Heart left ventricle (tissue), 13 donors: ENCODE measurements at regions not wholly inside any gene's neighbourhood (a gene's known extent, or its start where the extent isn't known, plus 50 kb on each side); places are given as distances from the start of the nearest gene placed in this dataset.

Experiments used
- POLR2A ChIP-seq, 2 donors: fragments of 450-650 bp; IDR thresholded peaks; one replicate each; pipeline ENCODE4 v1.6.1; 2017; ENCODE audit warnings: antibody characterized with exemption in 2 of 2, mild to moderate bottlenecking in 2 of 2, moderate library complexity in 2 of 2
- TF ChIP-seq, protein P1 (sequence below), 12 donors: fragments of 200-600 bp; sonication (generic) in 4 of 12; IDR thresholded peaks; one replicate each; pipeline versions ENCODE4 v1.5.0 to v1.8.0; 2018 to 2022; ENCODE audit warnings: antibody characterized with exemption in 12 of 12, mild to moderate bottlenecking in 5 of 12
- donor health status: ischemic (EF 13 %, LVEDD 7.1; RV severe dilation, severe dysfunction).
- donor health status: DM: no; HTN: yes; CAD: no.
- donor health status: DM: no; HTN: no; CAD: no.
- donor health status: ischemic (EF 25% LVEDD 6.9; RV normal size, moderate dysfunction).
- donor health status: ischemic (EF 25% LVEDD 5.7; RV mildly dilated, moderate dysfunction).
- donor health status: ischemic (EF 35%, LVEDD 5.7; RV mildly dilated, moderate dysfunction).
- donor health status: nonischemic (EF 11% LVEDD 7.7; RV severe dilation, severe dysfunction).
- donor health status: DM: yes; HTN: yes; CAD: no.
- donor health status: PGD.
- donor health status: ischemic (EF 29% LVEDD 5.4; RV normal size, mild dysfunction).
- donor health status: nonischemic (EF 23%, LVEDD 6.1; RV moderate dilation, normal function).

DNA sequence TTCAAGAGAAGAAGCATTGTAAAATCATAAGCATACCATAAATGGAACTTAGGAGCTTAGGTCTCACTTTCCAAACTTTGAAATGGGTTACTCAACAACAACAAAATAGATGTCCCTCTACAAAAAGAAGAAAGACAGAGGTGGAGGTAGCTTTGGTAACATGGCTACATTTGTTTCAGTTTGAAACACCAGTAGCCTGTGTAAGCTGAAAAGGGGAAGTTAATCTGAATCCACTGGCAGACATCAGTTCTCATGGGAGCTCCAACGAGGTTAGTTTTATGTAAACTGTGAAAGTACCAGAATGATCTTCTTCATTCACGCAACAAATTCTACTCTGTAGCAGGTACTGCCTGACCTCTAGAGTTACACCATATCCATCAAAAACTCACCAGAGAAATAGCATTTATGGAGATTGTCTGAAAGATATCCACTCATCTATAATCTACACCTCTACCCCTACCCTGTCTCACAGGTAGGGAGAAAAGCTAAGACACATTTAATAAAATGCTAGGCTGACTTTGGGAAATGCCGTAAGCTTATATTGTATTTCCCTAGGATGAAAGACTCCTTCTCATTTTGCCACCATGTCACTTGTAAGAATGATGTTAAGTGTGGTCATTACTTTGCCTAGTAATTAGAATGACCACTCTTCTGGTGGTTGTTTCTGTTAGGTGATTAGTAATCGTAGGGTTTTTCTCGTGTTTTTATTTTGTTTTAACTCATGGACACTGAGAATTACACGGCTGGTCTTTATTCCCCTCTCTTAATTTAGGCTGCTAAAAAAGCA lies 224.1 kb downstream of the ASCL1 start:
- TF ChIP-seq POLR2A (IDR thresholded peaks at IDR 0.05) = no peak
- TF ChIP-seq, protein P1, sequence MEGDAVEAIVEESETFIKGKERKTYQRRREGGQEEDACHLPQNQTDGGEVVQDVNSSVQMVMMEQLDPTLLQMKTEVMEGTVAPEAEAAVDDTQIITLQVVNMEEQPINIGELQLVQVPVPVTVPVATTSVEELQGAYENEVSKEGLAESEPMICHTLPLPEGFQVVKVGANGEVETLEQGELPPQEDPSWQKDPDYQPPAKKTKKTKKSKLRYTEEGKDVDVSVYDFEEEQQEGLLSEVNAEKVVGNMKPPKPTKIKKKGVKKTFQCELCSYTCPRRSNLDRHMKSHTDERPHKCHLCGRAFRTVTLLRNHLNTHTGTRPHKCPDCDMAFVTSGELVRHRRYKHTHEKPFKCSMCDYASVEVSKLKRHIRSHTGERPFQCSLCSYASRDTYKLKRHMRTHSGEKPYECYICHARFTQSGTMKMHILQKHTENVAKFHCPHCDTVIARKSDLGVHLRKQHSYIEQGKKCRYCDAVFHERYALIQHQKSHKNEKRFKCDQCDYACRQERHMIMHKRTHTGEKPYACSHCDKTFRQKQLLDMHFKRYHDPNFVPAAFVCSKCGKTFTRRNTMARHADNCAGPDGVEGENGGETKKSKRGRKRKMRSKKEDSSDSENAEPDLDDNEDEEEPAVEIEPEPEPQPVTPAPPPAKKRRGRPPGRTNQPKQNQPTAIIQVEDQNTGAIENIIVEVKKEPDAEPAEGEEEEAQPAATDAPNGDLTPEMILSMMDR (IDR thresholded peaks at IDR 0.05) = no peak
